A673 (cell line): ENCODE measurements at regions not wholly inside any gene's neighbourhood (a gene's known extent, or its start where the extent isn't known, plus 50 kb on each side); places are given as distances from the start of the nearest gene placed in this dataset.

Experiments
- EZH2 ChIP-seq: fragments of 200-600 bp; sonication (generic); IDR thresholded peaks from 2 replicates; pipeline ENCODE4 v1.6.1; 2017; ENCODE audit warnings: borderline replicate concordance, low read depth, mild to moderate bottlenecking, mixed read lengths, antibody characterized with exemption, low read length; ENCODE audit not compliant: poor library complexity, severe bottlenecking
- TF ChIP-seq, protein P1 (sequence below): fragments of 300-800, 200-600 bp; sonication (generic); conservative IDR thresholded peaks from 2 replicates; pipeline ENCODE4 v1.5.1; 2017; ENCODE audit warnings: low read depth, mild to moderate bottlenecking, antibody characterized with exemption, low read length, moderate library complexity, mixed read lengths

GRCh38 chr16:66165879-66166278, 200.6 kb upstream of the CDH5 start:
- TF ChIP-seq, protein P1, sequence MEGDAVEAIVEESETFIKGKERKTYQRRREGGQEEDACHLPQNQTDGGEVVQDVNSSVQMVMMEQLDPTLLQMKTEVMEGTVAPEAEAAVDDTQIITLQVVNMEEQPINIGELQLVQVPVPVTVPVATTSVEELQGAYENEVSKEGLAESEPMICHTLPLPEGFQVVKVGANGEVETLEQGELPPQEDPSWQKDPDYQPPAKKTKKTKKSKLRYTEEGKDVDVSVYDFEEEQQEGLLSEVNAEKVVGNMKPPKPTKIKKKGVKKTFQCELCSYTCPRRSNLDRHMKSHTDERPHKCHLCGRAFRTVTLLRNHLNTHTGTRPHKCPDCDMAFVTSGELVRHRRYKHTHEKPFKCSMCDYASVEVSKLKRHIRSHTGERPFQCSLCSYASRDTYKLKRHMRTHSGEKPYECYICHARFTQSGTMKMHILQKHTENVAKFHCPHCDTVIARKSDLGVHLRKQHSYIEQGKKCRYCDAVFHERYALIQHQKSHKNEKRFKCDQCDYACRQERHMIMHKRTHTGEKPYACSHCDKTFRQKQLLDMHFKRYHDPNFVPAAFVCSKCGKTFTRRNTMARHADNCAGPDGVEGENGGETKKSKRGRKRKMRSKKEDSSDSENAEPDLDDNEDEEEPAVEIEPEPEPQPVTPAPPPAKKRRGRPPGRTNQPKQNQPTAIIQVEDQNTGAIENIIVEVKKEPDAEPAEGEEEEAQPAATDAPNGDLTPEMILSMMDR, result no peak
- TF ChIP-seq EZH2, result no peak
